K562 (cell line): ENCODE measurements at regions not wholly inside any gene's neighbourhood (a gene's known extent, or its start where the extent isn't known, plus 50 kb on each side); places are given as distances from the start of the nearest gene placed in this dataset.

Source experiments
- AFF1 ChIP-seq, 2 experiments: fragments of 450-650 bp; IDR thresholded peaks; 2 replicates each; pipeline ENCODE4 v1.6.1; 2018; ENCODE audit warnings: mild to moderate bottlenecking in 2 of 2, low read depth in 1 of 2; ENCODE audit not compliant: partially characterized antibody in 2 of 2
- ASH1L ChIP-seq: fragments of 450-650 bp; IDR thresholded peaks from 2 replicates; pipeline ENCODE4 v1.6.1; 2018; ENCODE audit warnings: borderline replicate concordance, mild to moderate bottlenecking, low read depth; ENCODE audit not compliant: partially characterized antibody
- CHCHD3 ChIP-seq: fragments of 250-450 bp; sonication (Bioruptor Pico); IDR thresholded peaks from 2 replicates; pipeline ENCODE4 v2.1.2; 2022; ENCODE audit warnings: mild to moderate bottlenecking
- HCFC1 ChIP-seq: IDR thresholded peaks from 2 replicates; pipeline ENCODE4 v1.6.1; 2012; ENCODE audit warnings: low read depth, low read length, improper control_type of control experiment
- HNRNPK ChIP-seq: fragments of 200-400 bp; formaldehyde crosslinking; IDR thresholded peaks from one replicate; pipeline ENCODE4 v1.6.1; 2018; ENCODE audit warnings: mild to moderate bottlenecking, low read depth, low read length; ENCODE audit not compliant: poor library complexity, severe bottlenecking
- LEF1 ChIP-seq: fragments of 450-650 bp; IDR thresholded peaks from 2 replicates; pipeline ENCODE4 v1.6.1; 2016; ENCODE audit warnings: mild to moderate bottlenecking
- MEIS2 ChIP-seq: fragments of 450-650 bp; IDR thresholded peaks from 2 replicates; pipeline ENCODE4 v1.6.1; 2014; ENCODE audit warnings: mild to moderate bottlenecking; ENCODE audit not compliant: partially characterized antibody
- ZNF165 ChIP-seq: fragments of 250-450 bp; sonication (Bioruptor Pico); IDR thresholded peaks from 2 replicates; pipeline ENCODE4 v1.4.0; 2020; ENCODE audit warnings: borderline replicate concordance
- ZNF3 ChIP-seq: fragments of 250-450 bp; sonication (Bioruptor Pico); IDR thresholded peaks from 2 replicates; pipeline ENCODE4 v1.5.0; 2021; ENCODE audit warnings: mild to moderate bottlenecking, moderate library complexity
- ZNF695 ChIP-seq: fragments of 450-650 bp; formaldehyde crosslinking; IDR thresholded peaks from 2 replicates; pipeline ENCODE4 v1.4.0; 2020; ENCODE audit warnings: mild to moderate bottlenecking, moderate library complexity
- ZNF785 ChIP-seq: fragments of 250-450 bp; sonication (Bioruptor Pico); IDR thresholded peaks from 2 replicates; pipeline ENCODE4 v1.4.0; 2020; ENCODE audit warnings: mild to moderate bottlenecking
- TF ChIP-seq, protein P1 (sequence below), 2 experiments: fragments of 450-650 bp; IDR thresholded peaks; 2 replicates each; pipeline ENCODE4 v1.6.1; 2016
- TF ChIP-seq, protein P2 (sequence below): fragments of 450-650 bp; IDR thresholded peaks from 2 replicates; pipeline ENCODE4 v1.6.1; 2014; ENCODE audit warnings: low read depth, mild to moderate bottlenecking, moderate library complexity, borderline replicate concordance
- TF ChIP-seq, protein P3 (sequence below): fragments of 250-450 bp; sonication (Bioruptor Pico); IDR thresholded peaks from 2 replicates; pipeline ENCODE4 v1.8.0; 2022; ENCODE audit warnings: inconsistent platforms, mild to moderate bottlenecking, moderate library complexity, borderline replicate concordance
- TF ChIP-seq, protein P4 (sequence below): fragments of 450-650 bp; formaldehyde crosslinking; IDR thresholded peaks from 2 replicates; pipeline ENCODE4 v1.4.0; 2020; ENCODE audit warnings: mild to moderate bottlenecking, moderate library complexity

GRCh38 chr2:157934684-157935377, 58.7 kb upstream of the ACVR1 start (continued):
- TF ChIP-seq ZNF695 (CRISPR knock-in tag) (no peak), ZNF3 (CRISPR knock-in tag) (no peak), MEIS2 (peak; percentile 62), ZNF165 (CRISPR knock-in tag) (no peak), ASH1L (no peak), LEF1 (no peak; the same call in 1 of the 2 replicates), CHCHD3 (no peak), HNRNPK (no peak), HCFC1 (no peak), AFF1 (IDR thresholded peaks at IDR 0.05; ENCODE audit: low read depth in 1 of 2, partially characterized antibody in 2 of 2) (peak in 1 of 2 experiments; percentile 37), ZNF785 (no peak)
- TF ChIP-seq, protein P1, sequence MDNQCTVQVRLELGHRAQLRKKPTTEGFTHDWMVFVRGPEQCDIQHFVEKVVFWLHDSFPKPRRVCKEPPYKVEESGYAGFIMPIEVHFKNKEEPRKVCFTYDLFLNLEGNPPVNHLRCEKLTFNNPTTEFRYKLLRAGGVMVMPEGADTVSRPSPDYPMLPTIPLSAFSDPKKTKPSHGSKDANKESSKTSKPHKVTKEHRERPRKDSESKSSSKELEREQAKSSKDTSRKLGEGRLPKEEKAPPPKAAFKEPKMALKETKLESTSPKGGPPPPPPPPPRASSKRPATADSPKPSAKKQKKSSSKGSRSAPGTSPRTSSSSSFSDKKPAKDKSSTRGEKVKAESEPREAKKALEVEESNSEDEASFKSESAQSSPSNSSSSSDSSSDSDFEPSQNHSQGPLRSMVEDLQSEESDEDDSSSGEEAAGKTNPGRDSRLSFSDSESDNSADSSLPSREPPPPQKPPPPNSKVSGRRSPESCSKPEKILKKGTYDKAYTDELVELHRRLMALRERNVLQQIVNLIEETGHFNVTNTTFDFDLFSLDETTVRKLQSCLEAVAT (IDR thresholded peaks at IDR 0.05) = no peak
- TF ChIP-seq, protein P2, sequence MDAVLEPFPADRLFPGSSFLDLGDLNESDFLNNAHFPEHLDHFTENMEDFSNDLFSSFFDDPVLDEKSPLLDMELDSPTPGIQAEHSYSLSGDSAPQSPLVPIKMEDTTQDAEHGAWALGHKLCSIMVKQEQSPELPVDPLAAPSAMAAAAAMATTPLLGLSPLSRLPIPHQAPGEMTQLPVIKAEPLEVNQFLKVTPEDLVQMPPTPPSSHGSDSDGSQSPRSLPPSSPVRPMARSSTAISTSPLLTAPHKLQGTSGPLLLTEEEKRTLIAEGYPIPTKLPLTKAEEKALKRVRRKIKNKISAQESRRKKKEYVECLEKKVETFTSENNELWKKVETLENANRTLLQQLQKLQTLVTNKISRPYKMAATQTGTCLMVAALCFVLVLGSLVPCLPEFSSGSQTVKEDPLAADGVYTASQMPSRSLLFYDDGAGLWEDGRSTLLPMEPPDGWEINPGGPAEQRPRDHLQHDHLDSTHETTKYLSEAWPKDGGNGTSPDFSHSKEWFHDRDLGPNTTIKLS = no peak
- TF ChIP-seq, protein P3, sequence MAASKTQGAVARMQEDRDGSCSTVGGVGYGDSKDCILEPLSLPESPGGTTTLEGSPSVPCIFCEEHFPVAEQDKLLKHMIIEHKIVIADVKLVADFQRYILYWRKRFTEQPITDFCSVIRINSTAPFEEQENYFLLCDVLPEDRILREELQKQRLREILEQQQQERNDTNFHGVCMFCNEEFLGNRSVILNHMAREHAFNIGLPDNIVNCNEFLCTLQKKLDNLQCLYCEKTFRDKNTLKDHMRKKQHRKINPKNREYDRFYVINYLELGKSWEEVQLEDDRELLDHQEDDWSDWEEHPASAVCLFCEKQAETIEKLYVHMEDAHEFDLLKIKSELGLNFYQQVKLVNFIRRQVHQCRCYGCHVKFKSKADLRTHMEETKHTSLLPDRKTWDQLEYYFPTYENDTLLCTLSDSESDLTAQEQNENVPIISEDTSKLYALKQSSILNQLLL (CRISPR knock-in tag) = no peak
- TF ChIP-seq, protein P4, sequence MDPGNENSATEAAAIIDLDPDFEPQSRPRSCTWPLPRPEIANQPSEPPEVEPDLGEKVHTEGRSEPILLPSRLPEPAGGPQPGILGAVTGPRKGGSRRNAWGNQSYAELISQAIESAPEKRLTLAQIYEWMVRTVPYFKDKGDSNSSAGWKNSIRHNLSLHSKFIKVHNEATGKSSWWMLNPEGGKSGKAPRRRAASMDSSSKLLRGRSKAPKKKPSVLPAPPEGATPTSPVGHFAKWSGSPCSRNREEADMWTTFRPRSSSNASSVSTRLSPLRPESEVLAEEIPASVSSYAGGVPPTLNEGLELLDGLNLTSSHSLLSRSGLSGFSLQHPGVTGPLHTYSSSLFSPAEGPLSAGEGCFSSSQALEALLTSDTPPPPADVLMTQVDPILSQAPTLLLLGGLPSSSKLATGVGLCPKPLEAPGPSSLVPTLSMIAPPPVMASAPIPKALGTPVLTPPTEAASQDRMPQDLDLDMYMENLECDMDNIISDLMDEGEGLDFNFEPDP = no peak
